DND-41 (cell line): ENCODE measurements at regions not wholly inside any gene's neighbourhood (a gene's known extent, or its start where the extent isn't known, plus 50 kb on each side); places are given as distances from the start of the nearest gene placed in this dataset.

ENCODE experiments used
- ATAC-seq: fragments of 200-7000 bp; cut with Tn5 transposase; 3 replicates; pipeline ENCODE4 v1.9.1; 2021; ENCODE audit warnings: low read depth; ENCODE audit not compliant: insufficient read depth
- DNase-seq: peaks from one replicate; pipeline ENCODE4 v3.0.0-alpha.2; 2020
- H2AFZ ChIP-seq: 2 replicates; pipeline ENCODE4 v1.6.0; 2012; ENCODE audit warnings: low read depth, low read length
- H3K27ac ChIP-seq: 2 replicates; pipeline ENCODE4 v1.5.1; 2012; ENCODE audit warnings: low read length, inconsistent platforms
- H3K27me3 ChIP-seq: fragments of 200-600 bp; sonication (generic); 2 replicates; pipeline ENCODE4 v1.6.0; 2012; ENCODE audit warnings: low read length, mild to moderate bottlenecking, inconsistent platforms; ENCODE audit not compliant: insufficient read depth, poor library complexity
- H3K36me3 ChIP-seq: 2 replicates; pipeline ENCODE4 v1.5.1; 2012; ENCODE audit warnings: low read length, inconsistent platforms; ENCODE audit not compliant: insufficient read depth
- H3K4me1 ChIP-seq: 2 replicates; pipeline ENCODE4 v1.5.1; 2012; ENCODE audit warnings: mild to moderate bottlenecking, low read length; ENCODE audit not compliant: insufficient read depth
- H3K4me2 ChIP-seq: 2 replicates; pipeline ENCODE4 v1.6.0; 2012; ENCODE audit warnings: mild to moderate bottlenecking, moderate library complexity, low read length, inconsistent platforms; ENCODE audit not compliant: insufficient read depth
- H3K4me3 ChIP-seq, 2 experiments: fragments of 200-600 bp in 1 of 2; shearing (Covaris generic) in 1 of 2; 2 replicates each; pipeline ENCODE4 v1.5.1; 2012 to 2016; ENCODE audit warnings: inconsistent platforms in 2 of 2, low read length in 2 of 2, mild to moderate bottlenecking in 2 of 2, low read depth in 1 of 2, moderate library complexity in 1 of 2
- H3K79me2 ChIP-seq: 2 replicates; pipeline ENCODE4 v1.6.0; 2012; ENCODE audit warnings: low read length, inconsistent platforms; ENCODE audit not compliant: insufficient read depth
- H3K9ac ChIP-seq: 2 replicates; pipeline ENCODE4 v1.6.0; 2012; ENCODE audit warnings: low read depth, mild to moderate bottlenecking, inconsistent platforms, low read length, moderate library complexity
- H3K9me3 ChIP-seq: 2 replicates; pipeline ENCODE4 v1.5.1; 2012; ENCODE audit warnings: low read length, moderate library complexity, mild to moderate bottlenecking, inconsistent platforms; ENCODE audit not compliant: insufficient read depth, severe bottlenecking
- H4K20me1 ChIP-seq: 2 replicates; pipeline ENCODE4 v1.6.0; 2012; ENCODE audit warnings: low read length; ENCODE audit not compliant: insufficient read depth
- CTCF ChIP-seq: IDR thresholded peaks from 2 replicates; pipeline ENCODE4 v1.5.1; 2012; ENCODE audit warnings: borderline replicate concordance, low read length, moderate library complexity, mild to moderate bottlenecking; ENCODE audit not compliant: poor library complexity, severe bottlenecking; ENCODE audit errors: extremely low read depth
- EZH2 ChIP-seq: IDR thresholded peaks from 3 replicates; pipeline ENCODE4 v1.6.1; 2012; ENCODE audit warnings: borderline replicate concordance, low read depth, mild to moderate bottlenecking, moderate library complexity, low read length, inconsistent platforms; ENCODE audit not compliant: severe bottlenecking

GRCh38 chr10:88127766-88128165 is 264.3 kb downstream of the PTEN start:
- Histone ChIP-seq H3K79me2 (no peaks in the 10 kb centered on the region), H3K36me3 (no peaks in the 10 kb centered on the region), H3K27ac (no peak overlapping the region), H4K20me1 (no peaks in the 10 kb centered on the region), H2AFZ (0 out of 2 replicates have a peak overlapping the region, but pooled peaks have one; percentile 28), H3K9ac (no peak overlapping the region), H3K27me3 (no peaks in the 10 kb centered on the region), H3K4me3 (no peak overlapping the region), H3K4me1 (peaks cover 6% of the 10 kb centered on the region), H3K9me3 (no peaks in the 10 kb centered on the region), H3K4me2 (no peak overlapping the region)
- DNase-seq (no peak), ATAC-seq (no peak)
- no peak for TF ChIP-seq EZH2
- TF ChIP-seq CTCF: no peak

- ATAC-seq (no peak), DNase-seq (no peak)
- H3K4me3 ChIP-seq: no peak overlapping the region
- no peak overlapping the region for H3K27ac ChIP-seq
- no peaks in the 10 kb centered on the region for H3K27me3 ChIP-seq
- no peak for TF ChIP-seq EZH2
- no peak for TF ChIP-seq CTCF
- H3K4me2 ChIP-seq: no peak overlapping the region
- no peak overlapping the region for H3K9ac ChIP-seq
- H4K20me1 ChIP-seq: no peaks in the 10 kb centered on the region
- H3K9me3 ChIP-seq: no peaks in the 10 kb centered on the region
- no peaks in the 10 kb centered on the region for H3K36me3 ChIP-seq
- peaks cover 6% of the 10 kb centered on the region for H3K4me1 ChIP-seq
- no peak overlapping the region for H2AFZ ChIP-seq
- H3K79me2 ChIP-seq: no peaks in the 10 kb centered on the region
Measured at GRCh38 chr10:88129013-88129412, 265.6 kb downstream of the PTEN start.

GRCh38 chr10:88130912-88131311 is 267.5 kb downstream of the PTEN start:
- H3K4me2 ChIP-seq: no peak overlapping the region
- H2AFZ ChIP-seq: no peak overlapping the region
- TF ChIP-seq CTCF (no peak), EZH2 (no peak)
- H3K27me3 ChIP-seq: no peaks in the 10 kb centered on the region
- no peaks in the 10 kb centered on the region for H3K36me3 ChIP-seq
- H3K4me3 ChIP-seq: no peak overlapping the region
- H3K27ac ChIP-seq: no peak overlapping the region
- no peak for DNase-seq
- no peak overlapping the region for H3K9ac ChIP-seq
- H3K4me1 ChIP-seq: peaks cover 1% of the 10 kb centered on the region
- no peaks in the 10 kb centered on the region for H3K9me3 ChIP-seq
- peak; percentile 62; the same call in 1 of the 3 replicates for ATAC-seq
- H4K20me1 ChIP-seq: no peaks in the 10 kb centered on the region
- H3K79me2 ChIP-seq: no peaks in the 10 kb centered on the region

- no peaks in the 10 kb centered on the region for H3K36me3 ChIP-seq
- H4K20me1 ChIP-seq: no peaks in the 10 kb centered on the region
- H3K27ac ChIP-seq: no peak overlapping the region
- H3K4me2 ChIP-seq: no peak overlapping the region
- no peak overlapping the region for H3K9ac ChIP-seq
- H3K9me3 ChIP-seq: no peaks in the 10 kb centered on the region
- ATAC-seq: no peak
- H3K79me2 ChIP-seq: no peaks in the 10 kb centered on the region
- no peak overlapping the region for H3K4me3 ChIP-seq
- no peaks in the 10 kb centered on the region for H3K27me3 ChIP-seq
- TF ChIP-seq CTCF: no peak
- TF ChIP-seq EZH2: no peak
- no peak for DNase-seq
- no peaks in the 10 kb centered on the region for H3K4me1 ChIP-seq
- H2AFZ ChIP-seq: no peak overlapping the region
Measured at GRCh38 chr10:88131511-88132139, 268.2 kb downstream of the PTEN start.
